ENCODE measurements at regions not wholly inside any gene's neighbourhood (a gene's known extent, or its start where the extent isn't known, plus 50 kb on each side); places are given as distances from the start of the nearest gene placed in this dataset.

DNA sequence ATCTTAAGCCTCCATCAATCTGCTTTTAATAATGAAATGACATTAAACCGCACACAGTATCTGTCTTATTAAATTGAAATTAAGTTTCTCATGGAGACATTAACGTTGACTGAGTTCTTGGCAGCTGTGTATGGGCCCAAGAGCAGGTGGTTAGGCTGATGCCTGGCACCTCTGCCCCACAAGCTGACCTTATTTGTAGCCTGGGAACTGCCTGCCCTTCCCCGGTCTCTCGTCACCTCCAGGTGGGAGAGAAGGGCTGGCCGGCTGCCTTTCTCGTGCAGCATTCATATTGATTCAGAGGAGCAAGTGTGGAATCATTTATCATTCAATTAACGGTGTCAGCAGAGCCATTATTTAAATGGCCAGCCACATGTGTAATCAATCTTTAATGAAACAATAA is 53.0 kb upstream of the FCN1 start:
- no peak overlapping the region for H3K4me3 ChIP-seq
- TF ChIP-seq, protein P1, sequence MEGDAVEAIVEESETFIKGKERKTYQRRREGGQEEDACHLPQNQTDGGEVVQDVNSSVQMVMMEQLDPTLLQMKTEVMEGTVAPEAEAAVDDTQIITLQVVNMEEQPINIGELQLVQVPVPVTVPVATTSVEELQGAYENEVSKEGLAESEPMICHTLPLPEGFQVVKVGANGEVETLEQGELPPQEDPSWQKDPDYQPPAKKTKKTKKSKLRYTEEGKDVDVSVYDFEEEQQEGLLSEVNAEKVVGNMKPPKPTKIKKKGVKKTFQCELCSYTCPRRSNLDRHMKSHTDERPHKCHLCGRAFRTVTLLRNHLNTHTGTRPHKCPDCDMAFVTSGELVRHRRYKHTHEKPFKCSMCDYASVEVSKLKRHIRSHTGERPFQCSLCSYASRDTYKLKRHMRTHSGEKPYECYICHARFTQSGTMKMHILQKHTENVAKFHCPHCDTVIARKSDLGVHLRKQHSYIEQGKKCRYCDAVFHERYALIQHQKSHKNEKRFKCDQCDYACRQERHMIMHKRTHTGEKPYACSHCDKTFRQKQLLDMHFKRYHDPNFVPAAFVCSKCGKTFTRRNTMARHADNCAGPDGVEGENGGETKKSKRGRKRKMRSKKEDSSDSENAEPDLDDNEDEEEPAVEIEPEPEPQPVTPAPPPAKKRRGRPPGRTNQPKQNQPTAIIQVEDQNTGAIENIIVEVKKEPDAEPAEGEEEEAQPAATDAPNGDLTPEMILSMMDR (IDR thresholded peaks at IDR 0.05; ENCODE audit: low read depth, low read length): no peak
- H3K36me3 ChIP-seq: no peaks in the 10 kb centered on the region
- H3K4me1 ChIP-seq (ENCODE audit: low read depth): peaks cover 3% of the 10 kb centered on the region
- DNase-seq (ENCODE audit: low read depth in 1 of 2, low spot score in 1 of 2): no peak
- H3K27ac ChIP-seq: no peak overlapping the region
- peaks cover 8% of the 10 kb centered on the region for H3K27me3 ChIP-seq
- H3K9me3 ChIP-seq (ENCODE audit: low read depth): no peaks in the 10 kb centered on the region

DNA sequence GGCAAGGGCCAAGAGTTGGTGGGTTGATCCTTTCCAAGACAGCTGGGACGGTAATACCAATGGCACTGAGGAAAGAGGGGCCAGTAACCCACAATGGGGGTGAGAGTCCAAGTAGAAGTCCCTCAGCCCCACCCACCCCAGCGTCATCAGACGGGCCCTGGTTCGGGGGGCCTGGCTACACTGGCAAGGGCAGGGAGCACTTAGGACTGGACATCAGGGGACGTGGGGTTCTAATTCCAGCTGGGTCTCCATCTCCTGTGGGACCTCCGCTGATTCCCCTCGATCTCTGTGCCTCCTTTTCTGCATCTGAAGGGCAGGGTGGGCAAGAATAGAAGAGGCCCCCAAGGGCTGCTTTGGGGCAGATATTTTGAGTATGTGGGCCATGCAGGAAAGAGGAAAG is 53.5 kb upstream of the FCN1 start:
- TF ChIP-seq, protein P1 (IDR thresholded peaks at IDR 0.05; ENCODE audit: low read depth, low read length): no peak
- DNase-seq (ENCODE audit: low read depth in 1 of 2, low spot score in 1 of 2): no peak
- no peaks in the 10 kb centered on the region for H3K36me3 ChIP-seq
- no peak overlapping the region for H3K27ac ChIP-seq
- no peaks in the 10 kb centered on the region for H3K9me3 ChIP-seq (ENCODE audit: low read depth)
- H3K4me3 ChIP-seq: no peak overlapping the region
- peaks cover 3% of the 10 kb centered on the region for H3K4me1 ChIP-seq (ENCODE audit: low read depth)
- peaks cover 8% of the 10 kb centered on the region for H3K27me3 ChIP-seq

DNA sequence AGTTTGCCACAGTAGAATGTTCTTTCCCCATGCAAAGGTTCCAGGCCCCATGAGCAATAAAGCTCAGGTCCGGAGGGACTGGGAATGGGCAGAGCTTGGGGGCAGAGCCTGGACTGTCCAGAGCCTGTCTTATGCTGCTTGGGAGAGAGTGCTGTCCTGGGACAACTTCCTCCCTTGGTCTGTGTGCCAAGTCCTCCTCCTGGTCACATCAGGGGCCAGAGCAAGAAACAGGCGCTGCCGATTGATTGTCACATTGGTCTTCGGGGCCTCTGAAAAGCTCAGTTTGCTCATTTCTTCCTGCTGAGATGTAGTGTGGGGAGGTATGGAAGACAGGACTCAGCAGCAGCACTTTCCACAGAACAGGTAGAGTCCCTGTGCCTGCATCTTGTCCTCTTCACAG is 54.0 kb upstream of the FCN1 start:
- peaks cover 8% of the 10 kb centered on the region for H3K27me3 ChIP-seq
- H3K27ac ChIP-seq: no peak overlapping the region
- peaks cover 3% of the 10 kb centered on the region for H3K4me1 ChIP-seq (ENCODE audit: low read depth)
- TF ChIP-seq, protein P1 (IDR thresholded peaks at IDR 0.05; ENCODE audit: low read depth, low read length): no peak
- no peak for DNase-seq (ENCODE audit: low read depth in 1 of 2, low spot score in 1 of 2)
- no peaks in the 10 kb centered on the region for H3K36me3 ChIP-seq
- no peaks in the 10 kb centered on the region for H3K9me3 ChIP-seq (ENCODE audit: low read depth)
- no peak overlapping the region for H3K4me3 ChIP-seq

DNA sequence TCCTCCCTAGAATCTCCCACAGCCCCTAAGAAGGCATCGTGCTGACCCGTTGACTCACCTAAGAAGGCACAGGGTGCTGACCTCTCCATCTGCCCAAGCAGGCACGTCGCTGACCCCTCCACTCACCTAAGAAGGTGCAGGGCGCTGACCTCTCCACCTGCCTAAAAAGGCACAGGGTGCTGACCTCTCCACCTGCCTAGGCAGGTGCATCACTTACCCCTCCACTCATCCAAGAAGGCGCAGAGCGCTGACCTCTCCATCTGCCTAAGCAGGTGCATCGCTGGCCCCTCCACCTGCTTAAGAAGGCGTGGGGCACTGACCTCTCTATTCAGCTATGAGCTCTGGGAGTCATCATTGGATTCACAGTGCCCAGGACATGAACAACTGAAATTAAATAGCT is 54.4 kb upstream of the FCN1 start:
- Histone ChIP-seq H3K36me3 (no peaks in the 10 kb centered on the region), H3K4me3 (no peak overlapping the region), H3K27ac (no peak overlapping the region), H3K4me1 (ENCODE audit: low read depth) (peaks cover 3% of the 10 kb centered on the region), H3K9me3 (ENCODE audit: low read depth) (no peaks in the 10 kb centered on the region), H3K27me3 (peaks cover 8% of the 10 kb centered on the region)
- TF ChIP-seq, protein P1 (IDR thresholded peaks at IDR 0.05; ENCODE audit: low read depth, low read length): no peak
- no peak for DNase-seq (ENCODE audit: low read depth in 1 of 2, low spot score in 1 of 2)

DNA sequence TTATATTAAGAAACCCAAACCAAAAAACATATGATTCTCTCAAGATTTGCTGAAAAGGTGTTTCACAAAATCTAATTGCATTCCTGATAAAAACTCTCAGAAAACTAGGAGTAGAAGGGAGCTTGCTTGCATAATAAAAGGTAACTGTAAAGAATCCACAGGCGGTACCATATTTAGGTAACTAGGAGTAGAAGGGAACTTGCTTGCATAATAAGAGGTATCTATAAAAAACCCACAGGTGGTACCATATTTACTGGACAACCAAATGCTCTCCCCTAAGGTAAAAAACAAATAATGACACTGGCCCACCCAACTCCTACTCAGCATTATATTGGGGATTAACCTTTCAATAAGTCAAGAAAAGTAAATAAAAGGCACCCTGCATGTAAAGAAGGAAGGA is 57.5 kb upstream of the FCN1 start:
- H3K27me3 ChIP-seq: peaks cover 8% of the 10 kb centered on the region

More for the DNA sequence above, 57.5 kb upstream of the FCN1 start:
- Histone ChIP-seq H3K4me1 (ENCODE audit: low read depth) (no peaks in the 10 kb centered on the region), H3K27ac (no peak overlapping the region), H3K36me3 (no peaks in the 10 kb centered on the region), H3K4me3 (no peak overlapping the region), H3K9me3 (ENCODE audit: low read depth) (no peaks in the 10 kb centered on the region)
- TF ChIP-seq, protein P1 (IDR thresholded peaks at IDR 0.05; ENCODE audit: low read depth, low read length): no peak
- DNase-seq (ENCODE audit: low read depth in 1 of 2, low spot score in 1 of 2): no peak
